PFSK-1 (cell line): ENCODE measurements at regions not wholly inside any gene's neighbourhood (a gene's known extent, or its start where the extent isn't known, plus 50 kb on each side); places are given as distances from the start of the nearest gene placed in this dataset.

Experiments used
- REST ChIP-seq, 2 experiments: IDR thresholded peaks; 2 replicates each; pipeline versions ENCODE4 v1.6.1 to v1.8.0; 2011 to 2012; ENCODE audit warnings: low read depth in 2 of 2, low read length in 2 of 2, control low read depth in 1 of 2, inconsistent platforms in 1 of 2, mild to moderate bottlenecking in 1 of 2, moderate library complexity in 1 of 2; ENCODE audit not compliant: insufficient read depth in 1 of 2
- SIN3A ChIP-seq: IDR thresholded peaks from 2 replicates; pipeline ENCODE4 v1.6.1; 2012; ENCODE audit warnings: mild to moderate bottlenecking, low read length, moderate library complexity, borderline replicate concordance; ENCODE audit not compliant: insufficient read depth
- TAF1 ChIP-seq: IDR thresholded peaks from 2 replicates; pipeline ENCODE4 v1.6.1; 2012; ENCODE audit warnings: low read length, control low read depth, borderline replicate concordance; ENCODE audit not compliant: insufficient read depth

GRCh38 chr12:9333161-9333560 is 125.0 kb upstream of the PZP start:
- TF ChIP-seq REST (IDR thresholded peaks at IDR 0.05; ENCODE audit: insufficient read depth in 1 of 2, low read depth in 2 of 2, low read length in 2 of 2) (no peak), TAF1 (no peak), SIN3A (no peak)
